DMS53 treated with DMSO at 0.1 percent for 48 hours (cell line): ENCODE measurements at regions not wholly inside any gene's neighbourhood (a gene's known extent, or its start where the extent isn't known, plus 50 kb on each side); places are given as distances from the start of the nearest gene placed in this dataset.

Experiments
- DNase-seq: peaks from one replicate; lab custom pipeline; 2025; ENCODE audit not compliant: unreplicated experiment; lab: John Stamatoyannopoulos, UW

DNA sequence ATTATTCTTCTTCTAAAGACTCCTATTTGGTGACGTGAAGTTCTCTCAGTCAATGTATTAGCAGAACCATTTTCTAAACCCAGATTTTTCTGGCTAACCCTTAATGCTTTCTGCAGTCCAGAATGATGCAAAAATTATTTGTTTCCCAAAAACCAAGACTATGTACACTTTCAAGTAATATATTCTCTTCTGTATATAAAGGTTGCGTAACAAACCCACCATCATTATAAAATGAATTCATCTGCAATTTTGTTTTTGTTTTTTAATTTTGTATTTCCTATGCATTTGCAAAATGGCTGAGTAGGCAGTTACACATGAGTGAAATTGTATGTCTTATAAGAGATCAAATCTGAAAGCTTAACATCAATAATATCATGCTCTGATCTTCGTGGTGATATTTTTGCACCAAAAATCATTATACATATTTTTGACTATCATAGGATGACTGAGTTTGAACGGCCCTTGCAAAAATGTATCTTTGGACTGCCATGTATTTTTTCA is 593.6 kb downstream of the ZIC1 start:
- DNase-seq: no peak

DNA sequence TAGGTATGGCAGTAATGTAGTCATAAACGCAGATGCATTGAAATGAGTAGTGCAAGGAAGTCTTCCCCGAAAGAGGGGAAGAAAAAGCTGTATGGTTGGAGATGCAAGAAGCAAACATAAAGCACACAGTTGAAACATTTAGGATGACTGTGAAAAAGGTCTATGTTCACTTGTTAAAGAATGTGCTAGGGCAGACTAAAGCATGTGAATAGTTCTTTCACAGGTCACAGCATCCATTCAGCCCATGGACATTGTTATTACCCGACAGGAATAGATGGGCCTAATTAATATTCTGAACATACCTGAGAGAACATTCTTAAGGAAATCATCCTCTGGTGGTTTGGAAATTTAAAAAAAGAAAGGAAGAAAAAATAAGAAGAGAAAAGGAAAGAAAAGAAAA is 595.2 kb downstream of the ZIC1 start:
- no peak for DNase-seq

- DNase-seq: no peak
Measured at GRCh38 chr3:148005456-148005855, 596.3 kb downstream of the ZIC1 start.

DNA sequence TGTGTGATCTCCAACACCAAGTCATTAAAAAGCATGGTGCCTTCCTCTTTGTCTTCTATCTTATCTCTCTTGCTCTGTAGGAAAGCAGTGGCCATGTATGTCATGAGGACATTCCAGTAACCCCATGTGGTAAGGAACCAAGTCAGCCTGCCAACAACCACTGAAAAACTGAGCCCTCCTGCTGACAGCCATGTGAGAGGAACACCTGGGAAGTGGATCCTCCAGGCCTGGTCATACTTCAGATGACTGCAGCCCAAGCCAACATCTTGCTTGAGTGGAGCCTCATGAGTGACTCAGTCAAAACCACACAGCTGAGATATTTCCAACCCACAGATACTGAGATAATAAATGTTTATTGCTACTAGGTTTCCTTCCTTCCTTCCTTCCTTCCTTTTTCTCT is 597.3 kb downstream of the ZIC1 start:
- DNase-seq: no peak

- DNase-seq: no peak
Measured at GRCh38 chr3:148008591-148008990, 599.4 kb downstream of the ZIC1 start.

- DNase-seq: no peak
Measured at GRCh38 chr3:148020861-148021260, 611.7 kb downstream of the ZIC1 start.

GRCh38 chr3:148021381-148021780 is 612.2 kb downstream of the ZIC1 start:
- DNase-seq: no peak

GRCh38 chr3:148023994-148024393 is 614.8 kb downstream of the ZIC1 start:
- no peak for DNase-seq

GRCh38 chr3:148026009-148026588 is 616.9 kb downstream of the ZIC1 start:
- no peak for DNase-seq

- no peak for DNase-seq
Measured at GRCh38 chr3:148030975-148031374, 621.8 kb downstream of the ZIC1 start.

DNA sequence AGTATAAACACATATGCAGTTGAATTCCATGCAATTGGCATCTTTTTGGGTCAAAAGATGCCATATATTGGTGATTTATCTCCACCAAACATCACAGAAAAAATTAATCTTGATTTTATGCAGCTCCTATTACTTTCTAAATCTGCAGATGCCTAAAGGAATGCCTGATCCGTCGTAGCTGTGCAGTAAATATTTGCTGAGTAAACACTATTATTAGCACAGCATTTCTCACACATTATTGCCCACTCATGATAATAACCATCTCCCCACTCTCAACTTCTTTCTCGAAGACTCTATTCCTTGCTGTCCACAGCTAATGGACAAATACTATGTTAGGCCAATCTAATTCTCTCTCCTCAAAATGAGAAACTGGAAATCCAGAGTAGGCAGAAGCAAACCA is 625.2 kb downstream of the ZIC1 start:
- DNase-seq: no peak

DNA sequence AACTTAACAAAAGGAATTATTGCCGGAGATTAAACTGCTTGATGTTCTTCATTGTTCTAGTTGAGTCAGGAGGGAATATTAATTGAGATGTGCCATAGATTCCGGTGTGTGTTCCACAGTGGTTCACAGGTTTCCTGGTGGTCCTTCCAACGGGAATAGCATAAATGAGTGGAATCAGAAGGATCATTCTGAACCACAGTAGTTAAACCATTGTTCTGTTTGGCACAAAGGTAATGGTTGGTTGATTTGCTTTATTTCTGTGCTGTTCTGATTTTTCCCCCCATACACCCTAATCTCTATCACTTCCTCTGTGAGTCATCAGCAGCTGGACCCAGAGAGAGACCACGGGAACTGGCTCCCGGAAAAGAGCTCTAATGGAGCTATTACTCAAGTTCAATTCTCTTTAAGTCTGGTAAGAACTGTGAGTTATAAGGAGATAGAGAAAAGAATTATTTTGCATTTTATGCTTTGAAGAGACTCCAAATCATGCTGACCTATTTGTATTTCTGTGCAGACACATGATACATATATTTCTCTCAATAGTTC is 627.2 kb downstream of the ZIC1 start:
- DNase-seq: no peak

DNA sequence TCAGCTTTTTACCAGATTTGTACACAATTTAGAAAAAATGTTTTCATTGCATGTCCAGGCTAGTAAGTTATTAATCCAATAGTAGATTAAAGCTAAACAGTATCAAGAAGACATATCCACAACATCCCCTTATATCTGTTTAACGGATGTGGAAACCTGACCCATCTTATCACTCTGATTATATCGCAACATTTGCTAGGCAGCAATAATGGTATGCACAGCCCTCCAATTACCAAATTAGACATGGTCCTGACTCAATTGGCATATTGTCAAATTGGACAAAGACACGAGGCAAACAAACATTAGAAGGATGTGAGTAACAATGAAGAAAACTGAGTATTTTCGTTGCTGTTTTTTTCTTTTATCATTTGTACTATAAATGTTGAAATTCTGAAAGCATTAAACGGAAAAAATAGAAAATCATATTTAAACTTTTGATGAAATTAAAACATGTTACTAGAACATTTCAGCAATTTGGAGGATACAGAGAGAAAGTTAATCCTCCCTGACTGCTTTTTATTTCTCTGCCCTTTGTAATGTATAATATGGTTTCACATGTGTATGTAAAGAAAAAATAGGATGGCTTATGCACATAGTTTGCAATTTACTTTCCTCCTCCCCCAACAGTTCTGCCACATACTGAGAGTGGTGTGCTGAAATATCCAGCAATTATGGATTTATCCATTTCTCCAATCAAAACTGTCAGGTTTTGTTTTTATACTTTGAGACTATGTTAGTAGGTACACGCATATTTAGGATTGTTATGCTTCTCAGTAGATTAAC is 633.7 kb downstream of the ZIC1 start:
- DNase-seq: no peak

DNA sequence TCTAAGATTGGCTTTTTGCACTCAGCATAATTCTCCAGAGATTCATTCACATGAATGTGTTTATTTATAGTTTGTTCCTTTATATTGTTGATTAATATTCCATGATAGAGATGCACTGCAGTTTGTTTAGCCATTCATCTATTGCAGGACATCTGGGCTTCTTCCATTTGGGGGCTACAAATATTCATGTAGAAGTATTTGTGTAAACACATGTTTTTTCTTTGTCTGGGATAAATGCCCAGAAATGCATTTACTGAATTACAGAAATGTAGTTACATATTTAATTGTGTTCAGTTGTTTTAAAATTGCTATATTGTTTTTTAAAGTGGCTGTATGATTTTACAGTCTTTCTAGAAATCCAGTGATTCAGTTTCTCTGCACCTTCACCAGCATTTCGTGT is 635.0 kb downstream of the ZIC1 start:
- DNase-seq: no peak

GRCh38 chr3:148054999-148055398 is 642.7 kb upstream of the AGTR1 start:
- DNase-seq: no peak

DNA sequence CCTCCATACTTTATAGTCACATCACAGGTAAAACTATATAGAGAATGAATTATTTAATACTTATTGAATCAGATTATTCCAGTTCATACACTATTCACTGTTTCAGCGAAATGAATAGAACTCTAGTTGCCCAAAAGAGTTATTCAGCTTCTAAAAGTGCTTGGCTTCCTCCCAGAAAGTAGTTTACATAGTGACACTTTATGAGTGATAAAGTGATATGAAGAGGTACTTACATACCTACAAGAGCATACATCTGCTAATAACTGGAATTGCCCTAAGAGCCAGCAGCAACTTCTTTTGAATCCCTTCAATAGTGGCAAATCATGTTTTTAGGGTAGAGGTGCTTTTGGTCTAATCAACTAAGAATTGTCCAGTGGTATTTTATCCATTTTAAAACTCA is 635.1 kb upstream of the AGTR1 start:
- DNase-seq: peak; percentile 52

DNA sequence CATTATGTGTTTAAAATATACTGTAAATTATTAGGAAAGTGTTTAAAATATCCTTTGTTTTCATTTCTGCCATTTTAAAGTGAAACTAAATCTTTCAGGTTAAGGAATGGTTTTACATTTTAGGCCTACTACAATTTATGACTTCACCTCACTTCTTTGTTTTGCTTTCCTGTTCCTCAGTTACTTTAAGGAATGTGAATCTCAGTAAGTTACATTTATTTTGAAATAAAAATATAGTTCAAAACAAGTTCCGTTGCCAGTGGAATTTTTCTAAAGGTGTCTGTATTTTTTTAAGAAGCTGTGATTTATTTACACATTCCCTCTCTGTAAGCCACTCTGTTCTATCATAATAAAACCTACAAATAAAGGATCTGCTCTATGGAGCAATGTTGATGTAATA is 630.9 kb upstream of the AGTR1 start:
- DNase-seq: no peak

GRCh38 chr3:148068466-148068865 is 629.2 kb upstream of the AGTR1 start:
- DNase-seq: no peak

DNA sequence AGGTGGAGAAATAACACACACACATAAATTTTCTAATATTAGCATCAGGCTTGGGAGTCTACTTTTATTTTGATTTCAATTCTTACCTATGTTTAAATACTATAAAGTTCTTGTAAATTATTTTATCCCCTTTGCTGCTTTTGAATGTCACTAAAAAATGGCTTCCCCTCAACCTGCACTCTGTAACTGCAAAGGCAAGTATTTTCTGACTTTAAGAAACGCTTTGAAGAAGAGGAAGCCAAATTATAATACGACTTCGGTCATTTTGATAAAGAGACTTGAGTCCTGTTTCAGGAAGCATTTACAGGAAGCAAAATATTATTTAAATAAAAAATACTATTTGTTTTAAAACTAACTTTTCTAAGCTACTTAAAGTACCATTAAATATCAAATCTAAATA is 627.7 kb upstream of the AGTR1 start:
- no peak for DNase-seq

- DNase-seq: no peak
Measured at GRCh38 chr3:148073721-148074456, 623.8 kb upstream of the AGTR1 start.

GRCh38 chr3:148074946-148075345 is 622.8 kb upstream of the AGTR1 start:
- DNase-seq: peak; percentile 2
